Activated CD4-positive, alpha-beta T cell treated with anti-CD3 and anti-CD28 coated beads for 24 hours (primary cell): ENCODE measurements at regions not wholly inside any gene's neighbourhood (a gene's known extent, or its start where the extent isn't known, plus 50 kb on each side); places are given as distances from the start of the nearest gene placed in this dataset.

Experiments used
- DNase-seq, 2 donors: peaks; one replicate each; pipeline ENCODE4 v3.0.0-alpha.2; 2020; ENCODE audit warnings: low read depth in 2 of 2

DNA sequence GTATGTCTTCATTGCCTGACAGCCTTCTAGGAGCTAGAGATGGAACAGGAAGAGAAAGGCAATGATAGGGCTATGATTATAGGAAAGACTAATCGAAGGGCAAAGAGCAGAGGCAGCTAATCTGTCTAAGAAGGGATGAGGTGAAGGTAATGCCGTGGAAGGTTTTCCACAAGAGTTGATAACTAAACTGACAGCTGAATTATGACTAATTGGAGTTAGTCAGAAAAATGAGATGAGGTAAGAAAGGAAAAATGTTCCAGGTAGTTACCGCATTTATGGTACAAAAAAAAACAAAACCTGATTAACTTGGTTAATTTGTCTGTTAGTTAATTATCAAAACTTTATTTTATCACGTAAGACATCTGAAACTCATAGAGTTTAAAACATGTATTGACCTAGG lies 260.3 kb downstream of the SLITRK6 start:
- DNase-seq: no peak

- no peak for DNase-seq
These were observed 261.6 kb downstream of the SLITRK6 start for GRCh38 chr13:85537601-85538000.

DNA sequence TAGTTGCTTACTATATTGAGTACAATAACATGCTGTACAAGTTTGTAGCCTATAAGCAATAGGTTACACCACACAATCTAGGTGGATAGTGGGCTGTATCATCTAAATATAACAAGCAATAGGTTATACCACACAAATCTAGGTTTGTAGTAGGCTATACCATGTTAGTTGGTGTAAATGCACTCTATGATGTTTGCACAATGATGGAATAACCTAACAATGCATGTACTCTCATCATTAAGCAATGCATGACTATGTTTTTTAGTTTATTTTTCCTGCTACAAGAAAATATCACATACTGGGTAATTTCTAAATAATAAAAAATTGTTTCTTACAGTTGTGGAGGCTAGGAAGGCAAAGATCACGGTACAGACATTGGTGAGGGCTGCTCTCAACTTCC lies 262.5 kb downstream of the SLITRK6 start:
- no peak for DNase-seq

- no peak for DNase-seq
These were observed 263.7 kb downstream of the SLITRK6 start for GRCh38 chr13:85535316-85536084.

- no peak for DNase-seq
These were observed 265.3 kb downstream of the SLITRK6 start for GRCh38 chr13:85533911-85534310.

DNA sequence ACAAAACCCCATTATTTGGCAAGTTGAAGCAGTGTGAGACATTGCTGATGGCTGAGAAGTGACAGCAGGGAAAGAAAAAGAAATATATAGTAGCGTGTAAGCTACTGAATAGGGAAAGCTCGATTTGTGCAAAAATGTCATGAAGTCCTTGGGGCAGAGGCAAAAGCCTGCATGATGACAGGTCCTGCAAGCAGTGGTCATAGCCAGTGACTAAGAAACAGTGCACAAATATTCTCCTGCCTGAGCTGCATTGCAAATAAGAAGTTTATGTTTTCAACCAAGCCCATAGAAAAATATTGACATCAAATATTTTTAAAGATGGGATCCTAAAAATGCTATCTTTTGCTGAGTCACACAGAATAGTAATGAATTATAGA lies 270.0 kb downstream of the SLITRK6 start:
- no peak for DNase-seq

GRCh38 chr13:85528491-85529217 lies 270.6 kb downstream of the SLITRK6 start:
- no peak for DNase-seq

- DNase-seq: no peak
These were observed 271.9 kb downstream of the SLITRK6 start for GRCh38 chr13:85527316-85527715.

GRCh38 chr13:85525411-85525810 lies 273.8 kb downstream of the SLITRK6 start:
- no peak for DNase-seq

GRCh38 chr13:85521657-85522056 lies 277.6 kb downstream of the SLITRK6 start:
- DNase-seq: no peak

- DNase-seq: no peak
These were observed 278.8 kb downstream of the SLITRK6 start for GRCh38 chr13:85520445-85520844.

DNA sequence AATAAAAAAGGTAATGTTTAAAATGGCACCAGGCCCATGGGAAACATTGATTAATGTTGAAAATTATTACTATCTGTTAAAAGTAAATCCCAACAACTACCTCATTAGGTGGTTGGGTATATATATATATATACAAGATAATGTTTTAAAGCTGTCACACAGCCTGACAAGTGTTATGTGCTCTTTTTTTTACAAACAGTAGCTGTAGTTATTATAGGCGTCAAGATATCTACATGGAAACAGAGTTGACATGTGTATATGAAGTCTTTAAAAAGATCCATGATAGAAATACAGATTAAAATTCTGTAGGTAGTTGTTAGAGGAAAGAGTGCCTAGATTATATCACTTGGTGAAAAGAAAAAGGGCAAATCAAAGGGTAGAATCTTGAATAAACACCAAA lies 279.9 kb downstream of the SLITRK6 start:
- no peak for DNase-seq

DNA sequence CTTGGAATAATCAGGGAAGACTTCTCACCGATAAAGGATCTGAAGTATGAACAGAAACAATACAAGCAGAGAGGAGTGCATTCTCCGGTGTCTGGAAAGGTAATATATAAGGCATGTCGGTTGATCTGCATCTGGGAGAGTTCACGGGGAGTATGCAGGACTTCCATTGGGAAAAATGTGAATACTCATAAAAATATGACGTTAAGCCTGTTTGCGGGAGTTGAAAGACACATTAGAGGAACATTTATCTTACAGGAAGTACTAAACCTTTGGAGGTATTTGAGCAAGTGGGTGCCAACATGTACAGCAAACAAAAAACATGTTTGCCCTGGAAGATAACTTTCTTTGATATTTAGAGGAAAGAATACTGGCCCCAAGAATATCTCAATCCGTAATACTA lies 286.8 kb downstream of the SLITRK6 start:
- no peak for DNase-seq

DNA sequence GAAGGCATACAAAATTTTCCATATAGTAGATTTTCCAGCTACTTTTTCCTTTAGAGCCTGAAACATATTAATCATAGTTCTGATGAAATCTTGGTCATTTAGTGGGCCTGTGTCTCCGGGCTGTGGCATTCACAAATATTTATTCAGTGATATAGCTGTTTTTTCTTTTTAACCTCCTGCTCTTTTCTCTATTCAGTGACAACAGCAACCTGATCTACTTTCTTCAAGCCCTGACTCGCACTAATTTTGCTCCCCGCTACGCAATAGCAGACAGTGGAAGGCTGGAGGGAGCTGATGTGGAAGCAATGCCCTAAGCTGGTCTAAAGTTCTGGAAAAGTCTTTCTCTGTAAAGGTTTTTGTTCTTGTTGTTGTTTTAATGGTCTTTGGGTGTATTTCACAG lies 289.7 kb downstream of the SLITRK6 start:
- no peak for DNase-seq

DNA sequence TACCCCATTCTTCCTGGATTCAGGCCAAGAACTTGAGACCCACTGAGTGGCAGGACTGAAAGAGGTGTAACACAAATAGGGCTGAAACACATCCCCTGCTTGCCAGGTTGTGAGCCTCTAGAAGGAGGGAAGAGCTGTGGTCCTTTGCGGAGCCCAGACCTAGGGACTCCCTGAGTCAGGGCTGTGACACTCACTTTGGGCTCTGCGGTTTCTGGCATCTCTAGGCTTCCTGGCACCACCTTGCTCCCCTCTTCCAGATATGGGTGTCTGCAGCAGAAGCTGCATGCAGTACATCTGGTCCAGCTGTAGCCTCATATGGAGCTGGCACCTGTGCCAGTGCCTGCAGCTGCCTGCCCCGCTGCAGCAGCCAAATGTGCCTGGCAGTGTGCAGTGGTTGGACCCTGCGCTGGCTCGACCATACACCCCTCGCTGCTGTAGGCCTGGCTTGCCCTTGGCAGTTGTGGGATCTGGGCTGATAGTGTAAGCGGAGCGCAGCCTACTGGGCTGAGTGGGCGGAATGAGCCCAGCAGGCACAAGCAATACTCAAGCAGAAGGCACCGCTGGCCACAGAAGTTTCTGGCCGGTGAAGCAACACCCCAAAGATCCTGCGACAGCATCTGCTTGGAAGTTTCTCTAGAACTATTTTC lies 290.4 kb downstream of the SLITRK6 start:
- DNase-seq: no peak

DNA sequence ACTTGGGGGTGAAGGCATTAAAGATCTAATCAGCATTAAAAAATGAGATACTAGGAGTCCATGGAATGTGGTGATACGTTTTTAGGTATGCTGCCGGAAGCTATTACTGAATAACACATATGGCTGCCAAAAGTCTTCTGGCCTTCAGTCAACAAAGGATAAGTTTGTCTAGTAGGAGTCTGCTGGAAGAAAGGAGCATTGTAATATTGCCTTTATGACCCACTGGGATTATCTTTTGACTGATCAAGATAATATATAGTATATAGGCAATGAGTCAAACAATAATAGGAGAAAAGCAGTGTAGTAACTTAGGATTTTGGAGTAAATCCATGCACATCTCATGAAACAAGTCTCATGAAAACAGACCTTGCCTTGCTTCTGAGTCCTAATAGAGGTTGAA lies 295.4 kb downstream of the SLITRK6 start:
- no peak for DNase-seq

DNA sequence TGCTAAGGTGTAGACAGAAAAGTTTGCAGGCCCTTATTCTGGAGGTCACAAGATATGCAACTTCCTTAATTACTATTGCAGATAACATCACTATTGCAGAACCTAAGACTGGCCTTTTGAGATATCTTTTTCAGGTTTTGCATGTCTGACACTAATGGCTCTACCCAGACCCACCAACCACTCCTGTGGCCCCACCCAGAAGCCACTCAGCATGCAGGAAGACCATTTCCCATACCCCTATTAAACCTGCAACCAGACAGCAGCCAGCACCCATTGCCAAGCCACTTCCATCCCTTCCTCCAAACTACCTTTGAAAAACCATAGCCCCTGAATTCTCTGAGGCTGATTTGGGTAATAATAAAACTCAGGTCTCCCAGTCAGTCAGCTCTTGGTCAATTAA lies 297.6 kb downstream of the SLITRK6 start:
- no peak for DNase-seq

- no peak for DNase-seq
These were observed 298.4 kb downstream of the SLITRK6 start for GRCh38 chr13:85500696-85501256.

GRCh38 chr13:85498774-85499173 lies 300.4 kb downstream of the SLITRK6 start:
- DNase-seq: no peak

DNA sequence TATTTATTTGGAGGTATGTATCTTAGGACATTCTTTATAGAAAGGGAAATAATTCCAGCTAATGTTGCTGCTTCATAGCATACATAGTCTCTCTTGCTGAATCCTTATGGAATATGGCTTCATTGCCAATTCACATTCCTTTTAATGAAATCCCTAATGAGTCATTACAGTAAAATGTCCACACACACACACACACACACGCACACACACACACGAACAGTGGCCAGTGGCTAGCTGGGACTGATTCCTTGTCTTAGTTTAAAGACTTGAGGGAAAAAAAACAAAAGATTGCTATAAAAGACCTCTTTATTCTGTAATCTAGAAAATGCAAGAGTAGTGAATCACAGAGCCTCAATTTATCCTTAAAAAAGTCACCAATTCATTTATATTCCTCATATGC lies 301.6 kb downstream of the SLITRK6 start:
- DNase-seq: no peak

DNA sequence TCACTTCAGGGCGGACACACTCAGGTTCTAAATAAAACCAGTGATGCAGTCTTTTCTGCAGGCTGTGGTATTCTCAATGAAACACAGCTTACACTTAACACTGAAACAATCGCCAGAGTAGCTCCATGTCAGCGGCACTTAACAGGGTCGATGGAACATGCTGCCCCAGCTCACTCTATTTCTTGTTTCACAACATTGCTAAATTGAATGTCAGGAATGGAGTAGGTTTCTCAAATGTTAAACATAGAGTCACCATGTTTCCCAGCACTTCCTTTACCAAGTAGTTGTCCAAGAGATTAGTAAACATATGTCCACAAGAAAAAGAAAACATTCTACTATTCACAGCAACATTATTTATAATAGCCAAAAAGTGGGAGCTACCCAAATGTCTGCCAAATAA lies 306.9 kb downstream of the SLITRK6 start:
- no peak for DNase-seq

DNA sequence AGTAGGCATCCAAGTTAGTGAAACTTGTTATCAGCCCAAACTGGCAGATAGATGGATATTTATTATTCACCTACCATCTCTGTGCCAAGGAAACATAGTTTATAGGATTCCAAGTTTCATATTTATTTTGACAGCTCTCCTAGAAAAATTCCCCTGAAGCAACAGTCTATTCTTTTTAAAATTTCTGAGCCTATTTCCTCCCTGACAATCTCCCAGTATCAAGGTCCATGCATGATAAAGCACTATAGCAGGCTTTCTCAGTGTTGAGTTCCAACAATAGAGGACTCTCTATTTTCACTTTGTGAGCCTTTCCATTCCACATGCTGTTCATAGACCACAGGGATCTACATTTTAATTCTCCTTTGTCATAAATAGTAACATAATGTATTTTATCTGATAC lies 312.6 kb downstream of the SLITRK6 start:
- no peak for DNase-seq

DNA sequence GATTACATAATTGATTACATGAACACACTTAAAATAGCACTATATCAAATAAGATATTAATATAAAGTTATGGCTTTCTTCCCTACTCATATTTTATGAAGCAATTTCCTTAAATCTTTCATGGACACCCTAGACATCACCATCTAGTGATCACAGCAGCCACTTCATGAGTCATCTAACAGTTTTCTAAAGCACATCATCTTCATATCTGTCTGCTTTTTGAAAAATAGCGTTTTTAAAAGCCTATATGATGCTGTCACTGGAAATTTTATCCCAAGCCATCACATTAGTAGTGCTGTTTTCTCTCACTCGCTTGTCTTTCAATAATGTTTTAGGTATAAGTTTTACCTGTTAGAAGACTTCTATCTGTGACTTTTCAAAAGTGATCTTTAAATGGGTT lies 326.1 kb downstream of the SLITRK6 start:
- DNase-seq: no peak
